Transverse colon (tissue), 3 donors: ENCODE measurements at regions not wholly inside any gene's neighbourhood (a gene's known extent, or its start where the extent isn't known, plus 50 kb on each side); places are given as distances from the start of the nearest gene placed in this dataset.

ENCODE experiments used
- EP300 ChIP-seq: sonication (generic); formaldehyde crosslinking; IDR thresholded peaks from one replicate; pipeline ENCODE4 v1.6.1; 2017; ENCODE audit warnings: antibody characterized with exemption, low read depth
- POLR2A ChIP-seq: fragments of 450-650 bp; IDR thresholded peaks from one replicate; pipeline ENCODE4 v1.6.1; 2016; ENCODE audit warnings: antibody characterized with exemption, mild to moderate bottlenecking, moderate library complexity
- TF ChIP-seq, protein P1 (sequence below), 5 experiments: fragments of 200-600 bp in 3 of 5; fragments of 450-650 bp in 2 of 5; sonication (generic) in 3 of 5; IDR thresholded peaks; 1 replicate in 2 of 5; 2 replicates in 3 of 5; pipeline ENCODE4 v1.5.1; 2016 to 2017; ENCODE audit warnings: antibody characterized with exemption in 5 of 5, inconsistent platforms in 3 of 5, mild to moderate bottlenecking in 2 of 5, moderate library complexity in 1 of 5

DNA sequence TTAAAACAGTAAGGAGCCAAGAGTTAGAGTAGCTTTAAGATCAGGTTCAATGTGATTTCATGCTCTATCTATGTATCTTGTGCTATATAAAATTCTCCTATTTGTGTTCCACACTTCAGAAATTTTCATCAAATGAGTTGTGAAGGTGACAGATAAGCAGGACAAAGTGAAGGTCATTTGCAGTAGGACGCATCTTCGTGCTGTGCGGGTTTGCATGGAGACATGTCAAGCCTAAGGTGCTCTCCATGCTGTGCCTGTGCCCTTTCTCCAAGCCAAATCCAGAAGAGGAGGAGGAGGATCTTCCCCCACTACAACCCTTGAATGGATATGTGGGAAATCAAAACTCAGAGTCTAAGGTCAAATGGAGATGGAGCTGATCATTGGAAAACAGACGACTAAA is 147.3 kb upstream of the NEDD9 start:
- TF ChIP-seq, protein P1, sequence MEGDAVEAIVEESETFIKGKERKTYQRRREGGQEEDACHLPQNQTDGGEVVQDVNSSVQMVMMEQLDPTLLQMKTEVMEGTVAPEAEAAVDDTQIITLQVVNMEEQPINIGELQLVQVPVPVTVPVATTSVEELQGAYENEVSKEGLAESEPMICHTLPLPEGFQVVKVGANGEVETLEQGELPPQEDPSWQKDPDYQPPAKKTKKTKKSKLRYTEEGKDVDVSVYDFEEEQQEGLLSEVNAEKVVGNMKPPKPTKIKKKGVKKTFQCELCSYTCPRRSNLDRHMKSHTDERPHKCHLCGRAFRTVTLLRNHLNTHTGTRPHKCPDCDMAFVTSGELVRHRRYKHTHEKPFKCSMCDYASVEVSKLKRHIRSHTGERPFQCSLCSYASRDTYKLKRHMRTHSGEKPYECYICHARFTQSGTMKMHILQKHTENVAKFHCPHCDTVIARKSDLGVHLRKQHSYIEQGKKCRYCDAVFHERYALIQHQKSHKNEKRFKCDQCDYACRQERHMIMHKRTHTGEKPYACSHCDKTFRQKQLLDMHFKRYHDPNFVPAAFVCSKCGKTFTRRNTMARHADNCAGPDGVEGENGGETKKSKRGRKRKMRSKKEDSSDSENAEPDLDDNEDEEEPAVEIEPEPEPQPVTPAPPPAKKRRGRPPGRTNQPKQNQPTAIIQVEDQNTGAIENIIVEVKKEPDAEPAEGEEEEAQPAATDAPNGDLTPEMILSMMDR (IDR thresholded peaks at IDR 0.05), result no peak
- TF ChIP-seq POLR2A (no peak), EP300 (no peak)
